K562 (cell line): ENCODE measurements at regions not wholly inside any gene's neighbourhood (a gene's known extent, or its start where the extent isn't known, plus 50 kb on each side); places are given as distances from the start of the nearest gene placed in this dataset.

Experiments used
- TF ChIP-seq, protein P1 (sequence below), 2 experiments: fragments of 450-650 bp in 1 of 2; sonication (generic) in 1 of 2; formaldehyde crosslinking in 1 of 2; IDR thresholded peaks; 2 replicates each; pipeline versions ENCODE4 v1.7.1 to v1.9.0; 2016 to 2022; ENCODE audit warnings: inconsistent platforms in 1 of 2, mild to moderate bottlenecking in 1 of 2, missing genetic modification reagents in 1 of 2

DNA sequence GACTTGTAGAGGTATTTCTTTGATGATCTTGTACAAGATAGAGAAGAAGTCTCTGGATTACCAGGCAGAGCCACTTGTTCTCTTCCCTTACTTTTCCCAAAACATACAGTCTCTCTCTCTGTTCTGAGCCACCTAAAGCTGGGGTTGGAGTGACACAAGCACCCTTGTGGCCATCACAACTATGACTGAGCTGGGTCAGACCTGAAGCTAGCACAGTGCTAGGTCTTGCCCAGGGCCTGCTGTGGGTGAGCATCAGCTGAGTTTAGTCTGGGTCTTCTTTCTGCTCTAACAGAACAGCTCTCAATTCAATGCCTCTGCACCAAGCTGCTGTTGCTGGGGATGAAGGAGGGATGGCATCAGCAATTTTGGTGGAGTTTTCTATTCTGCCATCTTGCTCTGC lies 110.2 kb downstream of the HTR1B start (continued):
- TF ChIP-seq, protein P1, sequence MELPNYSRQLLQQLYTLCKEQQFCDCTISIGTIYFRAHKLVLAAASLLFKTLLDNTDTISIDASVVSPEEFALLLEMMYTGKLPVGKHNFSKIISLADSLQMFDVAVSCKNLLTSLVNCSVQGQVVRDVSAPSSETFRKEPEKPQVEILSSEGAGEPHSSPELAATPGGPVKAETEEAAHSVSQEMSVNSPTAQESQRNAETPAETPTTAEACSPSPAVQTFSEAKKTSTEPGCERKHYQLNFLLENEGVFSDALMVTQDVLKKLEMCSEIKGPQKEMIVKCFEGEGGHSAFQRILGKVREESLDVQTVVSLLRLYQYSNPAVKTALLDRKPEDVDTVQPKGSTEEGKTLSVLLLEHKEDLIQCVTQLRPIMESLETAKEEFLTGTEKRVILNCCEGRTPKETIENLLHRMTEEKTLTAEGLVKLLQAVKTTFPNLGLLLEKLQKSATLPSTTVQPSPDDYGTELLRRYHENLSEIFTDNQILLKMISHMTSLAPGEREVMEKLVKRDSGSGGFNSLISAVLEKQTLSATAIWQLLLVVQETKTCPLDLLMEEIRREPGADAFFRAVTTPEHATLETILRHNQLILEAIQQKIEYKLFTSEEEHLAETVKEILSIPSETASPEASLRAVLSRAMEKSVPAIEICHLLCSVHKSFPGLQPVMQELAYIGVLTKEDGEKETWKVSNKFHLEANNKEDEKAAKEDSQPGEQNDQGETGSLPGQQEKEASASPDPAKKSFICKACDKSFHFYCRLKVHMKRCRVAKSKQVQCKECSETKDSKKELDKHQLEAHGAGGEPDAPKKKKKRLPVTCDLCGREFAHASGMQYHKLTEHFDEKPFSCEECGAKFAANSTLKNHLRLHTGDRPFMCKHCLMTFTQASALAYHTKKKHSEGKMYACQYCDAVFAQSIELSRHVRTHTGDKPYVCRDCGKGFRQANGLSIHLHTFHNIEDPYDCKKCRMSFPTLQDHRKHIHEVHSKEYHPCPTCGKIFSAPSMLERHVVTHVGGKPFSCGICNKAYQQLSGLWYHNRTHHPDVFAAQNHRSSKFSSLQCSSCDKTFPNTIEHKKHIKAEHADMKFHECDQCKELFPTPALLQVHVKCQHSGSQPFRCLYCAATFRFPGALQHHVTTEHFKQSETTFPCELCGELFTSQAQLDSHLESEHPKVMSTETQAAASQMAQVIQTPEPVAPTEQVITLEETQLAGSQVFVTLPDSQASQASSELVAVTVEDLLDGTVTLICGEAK (IDR thresholded peaks at IDR 0.05), result no peak
- TF ChIP-seq, protein P1 (CRISPR knock-in tag; IDR thresholded peaks at IDR 0.05), result no peak
- TF ChIP-seq, all 486 proteins: peak for 0
